C1 segment of cervical spinal cord (tissue), 14 donors: ENCODE measurements at regions not wholly inside any gene's neighbourhood (a gene's known extent, or its start where the extent isn't known, plus 50 kb on each side); places are given as distances from the start of the nearest gene placed in this dataset.
"Not testable (repeated sequence)": the region's sequence is repeated elsewhere in the genome, so short reads cannot be mapped to it uniquely, and the experiment has no call there.

Experiments used
- DNase-seq, 14 donors: peaks; one replicate each; lab custom pipeline; 2025; lab: John Stamatoyannopoulos, UW

DNA sequence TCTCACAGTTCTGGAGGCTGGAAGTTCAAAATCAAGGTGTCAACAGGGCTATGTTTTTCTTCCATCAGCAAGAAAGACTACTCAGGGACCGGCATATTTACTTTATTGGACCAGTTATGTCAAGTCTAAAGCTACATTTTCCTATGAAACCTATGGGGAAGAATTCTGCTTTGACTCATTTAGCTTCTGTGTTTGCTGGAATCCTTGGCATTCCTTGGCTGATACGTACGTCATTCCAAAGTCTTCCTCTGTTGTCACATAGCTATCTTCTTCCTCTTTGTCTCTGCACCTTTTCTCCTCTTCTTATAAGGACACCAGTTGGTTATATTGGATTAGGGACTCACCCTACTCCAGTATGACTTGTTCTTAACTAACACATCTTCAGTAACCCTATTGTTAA lies 137.4 kb upstream of the FBXO11 start:
- no peak for DNase-seq

- DNase-seq, result no peak
Measured at GRCh38 chr2:48045613-48046012, 139.3 kb upstream of the FBXO11 start.

DNA sequence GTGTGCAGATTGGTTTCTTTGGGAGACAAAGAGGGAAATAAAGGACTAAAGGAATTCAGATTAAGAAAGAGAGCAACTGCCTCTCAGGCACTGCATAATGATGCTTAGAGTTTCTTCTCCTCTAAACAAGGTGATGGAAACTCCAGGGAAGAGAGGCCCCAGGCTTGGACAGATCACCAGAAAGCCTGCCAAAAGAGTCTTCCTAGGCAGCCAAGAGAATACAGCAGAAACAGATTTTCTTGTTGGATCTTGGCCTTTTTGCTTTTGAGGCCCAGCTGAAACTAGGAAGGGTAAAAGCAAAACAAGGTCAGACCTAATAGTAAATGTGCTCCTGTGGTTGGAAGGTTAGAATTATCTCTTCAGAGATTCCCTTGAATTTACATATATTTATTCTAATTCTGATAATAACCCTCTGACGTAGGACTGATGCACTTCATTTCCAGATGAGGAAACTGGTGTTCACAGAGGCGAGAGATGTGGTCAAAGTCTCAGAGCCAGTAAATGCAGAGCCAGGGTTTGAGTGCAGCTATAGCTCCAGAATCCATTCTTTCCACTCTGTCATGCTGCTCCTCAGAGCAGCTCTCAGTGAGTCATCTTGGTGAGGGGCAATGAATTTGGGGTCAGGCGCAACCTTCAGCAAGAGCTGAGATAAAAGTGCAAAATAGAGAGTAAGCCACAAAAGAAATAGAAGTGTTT lies 142.3 kb upstream of the FBXO11 start:
- DNase-seq, result no peak

DNA sequence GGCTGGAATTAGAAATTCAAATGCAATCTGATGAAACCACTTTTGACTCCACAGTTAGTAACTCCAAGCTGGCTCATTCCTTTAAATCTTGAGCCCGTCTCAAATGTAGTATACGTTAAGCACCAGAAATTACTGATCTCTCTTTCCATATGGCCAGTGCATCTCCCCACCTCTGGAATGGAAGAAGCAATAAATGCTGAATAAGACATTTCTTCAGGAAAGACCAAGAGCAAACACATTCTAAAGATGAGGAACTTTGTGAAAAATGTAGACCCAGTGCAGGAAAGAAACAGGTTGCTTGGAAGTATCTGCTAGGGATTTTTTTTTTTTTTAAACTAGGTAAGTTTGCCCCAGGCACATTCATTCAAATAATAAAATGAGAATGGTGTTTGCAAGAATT lies 143.1 kb upstream of the FBXO11 start:
- DNase-seq, result no peak

- DNase-seq, result no peak
Measured at GRCh38 chr2:48050711-48051110, 144.4 kb upstream of the FBXO11 start.

DNA sequence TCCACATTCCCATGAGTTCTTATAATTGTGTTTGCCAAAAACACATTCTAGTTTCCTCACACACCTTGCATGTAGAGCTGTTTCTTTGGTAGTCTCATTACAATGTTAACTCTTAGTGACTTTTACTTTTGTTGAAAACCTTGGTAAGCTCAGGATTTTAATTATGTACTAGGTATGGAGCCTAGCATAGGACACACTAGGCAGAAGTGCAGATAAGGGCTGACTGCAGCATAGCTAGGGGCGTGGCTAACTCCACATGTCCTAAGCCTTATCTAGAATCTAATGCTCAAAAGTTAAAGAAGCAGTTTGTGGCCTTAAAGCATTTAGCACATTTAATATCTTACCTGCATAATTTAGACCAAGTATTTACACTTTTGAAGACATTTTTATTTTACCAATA lies 153.7 kb upstream of the FBXO11 start:
- no peak for DNase-seq

- DNase-seq, result not testable (repeated sequence)
Measured at GRCh38 chr2:48061656-48062055, 155.4 kb upstream of the FBXO11 start.

DNA sequence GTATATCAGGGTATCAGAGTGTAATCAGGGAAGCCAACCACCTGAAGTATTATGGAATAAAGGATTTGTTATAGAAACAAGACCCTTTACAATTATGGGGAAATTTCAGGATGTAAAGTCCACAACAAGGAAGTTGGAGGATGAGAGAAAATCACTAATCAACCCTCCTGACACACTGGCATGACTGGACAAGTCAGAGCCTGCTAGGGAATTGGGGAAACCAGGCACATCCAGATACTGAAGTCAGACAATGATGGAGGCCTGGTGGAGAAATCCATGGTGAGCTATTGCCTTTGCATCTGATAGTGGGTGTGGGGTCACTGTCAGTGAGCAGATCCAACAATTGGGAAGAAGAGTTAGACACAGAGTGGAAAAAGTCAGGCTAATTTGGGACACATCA lies 158.8 kb upstream of the FBXO11 start:
- no peak for DNase-seq

- DNase-seq, result no peak
Measured at GRCh38 chr2:48066000-48066399, 159.7 kb upstream of the FBXO11 start.

DNA sequence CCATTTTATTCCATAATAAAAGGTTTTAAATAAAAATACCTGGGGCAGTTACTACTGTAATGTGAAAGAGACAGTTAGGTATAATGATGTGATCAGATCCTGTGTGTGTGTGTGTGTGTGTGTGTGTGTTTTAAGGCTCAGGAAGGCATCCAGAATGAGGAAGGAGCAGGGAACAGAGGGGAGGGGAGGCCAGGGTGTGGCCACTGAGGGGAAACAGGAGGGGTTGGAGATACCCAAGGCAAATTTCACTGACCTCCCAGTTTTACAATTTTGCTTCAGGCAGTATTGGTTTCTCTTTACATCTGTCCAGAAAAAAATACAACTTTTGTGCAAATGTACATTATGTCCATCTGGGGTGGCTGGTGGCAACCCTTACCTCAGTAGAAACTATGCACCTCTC lies 163.5 kb upstream of the FBXO11 start:
- no peak for DNase-seq

DNA sequence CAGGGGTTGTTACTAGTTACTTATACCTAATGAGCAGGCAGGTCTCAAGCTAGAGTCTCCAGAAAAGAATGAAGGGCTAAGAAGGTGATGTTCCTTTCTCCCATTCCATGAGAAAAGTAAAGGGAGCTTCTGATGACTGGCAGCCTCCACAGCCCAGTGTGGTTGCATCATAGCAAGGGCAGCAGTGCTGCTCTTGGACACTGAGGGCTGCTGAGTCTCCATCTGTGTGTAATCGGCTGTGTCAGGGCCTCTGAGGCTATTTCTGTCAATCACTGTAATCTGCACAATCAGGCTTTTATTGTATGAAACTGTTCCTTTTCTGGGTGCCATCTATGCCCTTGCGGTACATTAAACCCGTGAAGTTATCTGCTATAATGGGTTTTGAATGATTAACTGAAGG lies 164.1 kb upstream of the FBXO11 start:
- no peak for DNase-seq

DNA sequence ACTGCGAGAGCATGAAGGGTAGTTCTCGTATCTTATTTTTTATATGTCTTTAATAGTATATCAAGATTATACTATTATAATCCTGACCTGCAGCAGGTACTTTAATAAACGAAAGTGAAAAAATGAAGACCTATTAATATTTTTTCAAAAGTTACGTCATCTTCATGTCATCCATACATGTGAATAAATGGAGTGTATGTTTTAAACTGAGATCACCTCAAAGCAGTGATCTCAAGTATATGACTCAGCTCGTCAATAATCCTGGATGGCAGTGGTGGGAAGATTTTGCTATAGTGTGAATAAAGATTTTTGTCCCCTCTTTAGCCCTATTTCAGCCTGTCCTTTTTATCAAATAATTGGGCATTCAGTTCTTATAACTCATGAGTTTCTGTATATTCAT lies 166.3 kb upstream of the FBXO11 start:
- no peak for DNase-seq

DNA sequence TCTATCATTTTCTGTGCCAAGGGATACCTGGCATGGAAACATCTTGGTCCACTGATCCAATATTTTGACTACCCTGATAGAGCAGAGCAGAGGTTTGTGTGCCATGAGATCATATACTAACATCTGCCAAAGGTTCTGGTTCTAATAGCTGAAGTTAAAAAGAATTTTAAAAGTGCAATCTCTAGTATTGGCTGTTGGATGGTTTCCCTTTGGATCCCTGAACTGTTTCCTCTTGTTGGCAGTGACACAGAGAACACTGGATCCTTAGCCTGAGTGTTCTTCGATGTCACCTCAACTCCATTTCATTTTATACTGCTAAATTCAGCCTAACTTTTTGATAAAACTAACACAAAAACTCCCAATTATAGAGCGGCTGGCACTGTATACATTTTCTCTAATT lies 169.3 kb upstream of the FBXO11 start:
- no peak for DNase-seq

DNA sequence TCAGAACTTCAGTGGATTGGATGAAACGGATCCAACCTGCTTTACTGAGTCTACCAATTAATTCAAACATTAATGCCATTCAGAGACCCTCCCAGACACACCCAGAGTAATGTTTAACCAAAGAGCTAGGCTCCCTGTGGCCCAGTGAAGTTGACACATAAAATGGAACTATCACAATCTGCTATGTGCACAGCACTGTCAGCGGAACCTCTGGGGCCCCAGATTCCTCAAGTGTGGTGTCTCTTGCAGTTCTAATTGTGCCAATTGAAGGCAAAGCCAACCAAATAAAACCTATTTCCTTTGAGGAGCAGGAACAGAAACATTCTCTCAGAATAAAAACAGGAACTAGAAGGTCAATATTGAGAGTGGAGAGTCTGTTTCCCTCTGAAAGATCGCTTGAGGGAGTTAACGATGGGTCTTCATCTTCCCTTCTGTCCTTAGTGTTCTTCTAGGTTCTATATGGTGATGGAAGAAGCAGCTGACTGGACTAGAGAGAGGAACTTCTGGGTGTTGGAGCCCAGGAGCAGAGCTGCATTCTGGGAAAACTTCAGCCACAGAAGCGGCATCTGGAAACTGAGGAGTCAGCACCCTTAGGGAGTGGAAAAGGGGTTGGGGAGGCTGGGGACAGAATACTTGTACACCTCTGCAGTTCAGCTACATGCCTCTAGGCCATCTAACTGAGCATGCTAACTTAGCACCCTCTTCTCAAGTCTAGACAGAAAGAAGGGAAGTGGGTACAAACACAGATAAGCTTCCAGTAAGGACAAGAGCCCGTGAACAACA lies 174.4 kb upstream of the FBXO11 start:
- DNase-seq, result peak in 5 of 14 donors; percentile 3 to 24 (median 8)

GRCh38 chr2:48081317-48081628 lies 175.0 kb upstream of the FBXO11 start:
- no peak for DNase-seq

DNA sequence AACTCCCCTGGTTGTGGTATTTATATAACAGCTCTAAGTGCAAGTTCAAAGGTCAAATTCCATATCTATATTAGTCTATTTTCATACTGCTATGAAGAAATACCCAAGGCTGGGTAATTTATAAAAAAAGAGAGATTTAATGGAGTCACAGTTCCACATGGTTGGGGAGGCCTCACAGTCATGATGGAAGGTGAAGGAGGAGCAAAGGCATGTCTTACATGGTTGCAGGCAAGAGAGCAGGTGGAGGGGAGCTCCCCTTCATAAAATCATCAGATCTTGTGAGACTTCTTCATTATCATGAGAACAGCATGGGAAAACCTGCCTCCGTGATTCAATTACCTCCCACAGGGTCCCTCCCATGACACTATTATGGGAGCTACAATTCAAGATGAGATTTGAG lies 179.6 kb upstream of the FBXO11 start:
- DNase-seq, result no peak

DNA sequence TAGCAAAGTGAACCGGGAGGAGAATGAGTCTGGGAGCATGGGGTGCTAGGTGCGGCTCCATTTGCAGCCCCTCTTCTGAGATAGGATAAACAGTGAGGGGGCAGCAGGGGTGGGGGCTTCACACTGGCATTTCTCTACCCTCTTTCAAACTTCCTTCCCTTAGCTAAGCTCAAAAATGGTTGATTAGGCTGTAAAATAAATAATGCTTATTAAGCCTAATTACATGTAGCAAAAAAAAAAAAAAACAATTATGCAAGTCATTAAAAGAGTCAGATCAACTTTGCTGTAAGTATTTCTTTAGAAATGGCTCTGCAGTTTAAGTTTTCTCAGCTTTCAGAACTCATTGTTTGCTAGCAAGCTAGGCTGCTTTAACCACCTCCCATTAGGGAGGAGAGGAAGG lies 182.7 kb upstream of the FBXO11 start:
- no peak for DNase-seq

- no peak for DNase-seq
Measured at GRCh38 chr2:48089644-48090043, 183.3 kb upstream of the FBXO11 start.

DNA sequence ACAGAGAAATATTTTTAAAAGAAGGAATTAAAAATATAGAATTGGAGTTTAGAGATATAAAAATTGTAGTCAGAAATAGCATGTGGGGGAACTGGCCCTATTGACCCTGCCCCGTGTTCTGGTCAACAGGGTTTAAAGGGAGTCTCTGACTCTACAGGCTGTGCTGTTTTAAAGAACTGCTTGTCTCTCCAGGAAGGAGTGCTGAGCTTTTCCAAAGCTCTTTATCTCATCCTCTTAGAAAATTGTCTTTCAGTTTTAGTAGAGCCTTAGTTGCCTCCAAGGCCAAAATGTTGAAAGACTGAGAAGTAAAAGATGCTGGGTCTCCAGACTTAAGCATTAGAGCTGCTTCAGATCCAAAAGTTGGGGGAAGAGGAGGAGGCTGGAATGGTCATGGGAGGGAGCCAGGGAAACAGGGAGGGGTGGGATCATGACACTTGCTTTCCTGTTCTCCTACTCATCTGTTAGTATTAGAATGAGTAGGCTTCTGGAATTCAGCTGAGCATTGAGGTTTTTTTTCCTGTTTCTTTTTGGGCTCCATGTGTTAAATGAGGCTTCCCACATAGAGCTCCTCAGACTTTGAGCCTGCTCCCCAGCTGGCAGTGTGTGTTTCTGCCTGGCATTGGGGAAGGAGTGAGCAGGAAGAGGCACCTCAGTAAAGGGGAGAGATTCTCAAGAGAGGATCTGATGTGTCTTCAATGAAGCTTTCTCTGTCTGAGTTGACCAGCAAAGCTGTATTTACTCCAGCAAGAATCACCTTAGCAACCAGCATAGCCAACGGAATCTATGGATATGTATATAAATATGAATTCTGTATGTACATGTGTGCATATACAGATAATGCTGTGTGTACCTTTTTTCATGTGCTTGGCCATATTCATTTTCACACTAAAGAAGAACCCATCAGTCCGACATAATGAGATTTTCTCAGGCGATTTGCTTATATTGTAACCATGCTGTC lies 186.8 kb upstream of the FBXO11 start:
- DNase-seq, result no peak

DNA sequence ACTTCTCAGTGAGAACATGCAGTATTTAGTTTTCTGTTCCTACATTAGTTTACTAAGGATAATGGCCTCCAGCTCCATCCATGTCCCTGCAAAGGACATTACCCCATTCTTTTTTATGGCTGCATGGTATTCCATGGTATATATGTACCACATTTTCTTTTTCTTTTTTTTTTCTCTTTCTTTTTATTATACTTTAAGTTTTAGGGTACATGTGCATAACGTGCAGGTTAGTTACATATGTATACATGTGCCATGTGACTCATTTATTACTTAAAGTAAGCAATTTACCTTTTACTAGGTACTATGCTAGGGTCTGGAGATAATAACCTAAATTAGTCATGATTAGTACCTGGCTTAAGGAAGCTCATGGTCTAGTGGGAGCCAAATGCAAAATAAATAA lies 190.5 kb upstream of the FBXO11 start:
- not testable (repeated sequence) for DNase-seq

GRCh38 chr2:48098539-48098938 lies 192.2 kb upstream of the FBXO11 start:
- no peak for DNase-seq

DNA sequence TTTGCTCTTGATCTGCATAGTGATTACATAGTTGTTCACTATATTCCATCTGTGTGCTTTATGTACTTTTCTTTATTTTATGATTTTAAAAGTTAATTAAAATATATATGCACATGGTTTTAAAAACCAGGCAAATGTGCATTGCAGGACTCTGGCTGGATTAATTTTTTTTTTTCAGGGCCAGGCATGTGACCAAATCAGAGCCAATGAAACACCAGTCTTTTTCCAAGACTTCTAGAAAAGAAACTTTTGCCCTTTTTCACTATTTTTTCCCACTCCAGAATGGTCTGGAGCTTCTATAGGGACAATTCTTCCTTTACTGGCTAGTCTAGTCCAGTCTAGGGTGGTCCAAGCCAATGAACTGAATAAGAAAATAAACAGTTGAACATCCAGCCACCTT lies 198.1 kb upstream of the FBXO11 start:
- no peak for DNase-seq
